Coronary artery (tissue), 2 donors: ENCODE measurements at regions not wholly inside any gene's neighbourhood (a gene's known extent, or its start where the extent isn't known, plus 50 kb on each side); places are given as distances from the start of the nearest gene placed in this dataset.
"Not testable (repeated sequence)": the region's sequence is repeated elsewhere in the genome, so short reads cannot be mapped to it uniquely, and the experiment has no call there.

Source experiments
- DNase-seq: peaks from one replicate; pipeline ENCODE4 v3.0.0-alpha.2; 2017; ENCODE audit warnings: low spot score
- H3K27ac ChIP-seq, 2 donors: fragments of 200-600 bp; sonication (generic); one replicate each; pipeline ENCODE4 v1.5.1; 2016 to 2019
- H3K4me3 ChIP-seq: fragments of 200-600 bp; sonication (generic); 2 replicates; pipeline ENCODE4 v1.5.1; 2016; ENCODE audit warnings: mild to moderate bottlenecking, moderate library complexity
- TF ChIP-seq, protein P1 (sequence below): fragments of 200-600 bp; sonication (generic); IDR thresholded peaks from one replicate; pipeline ENCODE4 v1.5.1; 2019; ENCODE audit warnings: antibody characterized with exemption

DNA sequence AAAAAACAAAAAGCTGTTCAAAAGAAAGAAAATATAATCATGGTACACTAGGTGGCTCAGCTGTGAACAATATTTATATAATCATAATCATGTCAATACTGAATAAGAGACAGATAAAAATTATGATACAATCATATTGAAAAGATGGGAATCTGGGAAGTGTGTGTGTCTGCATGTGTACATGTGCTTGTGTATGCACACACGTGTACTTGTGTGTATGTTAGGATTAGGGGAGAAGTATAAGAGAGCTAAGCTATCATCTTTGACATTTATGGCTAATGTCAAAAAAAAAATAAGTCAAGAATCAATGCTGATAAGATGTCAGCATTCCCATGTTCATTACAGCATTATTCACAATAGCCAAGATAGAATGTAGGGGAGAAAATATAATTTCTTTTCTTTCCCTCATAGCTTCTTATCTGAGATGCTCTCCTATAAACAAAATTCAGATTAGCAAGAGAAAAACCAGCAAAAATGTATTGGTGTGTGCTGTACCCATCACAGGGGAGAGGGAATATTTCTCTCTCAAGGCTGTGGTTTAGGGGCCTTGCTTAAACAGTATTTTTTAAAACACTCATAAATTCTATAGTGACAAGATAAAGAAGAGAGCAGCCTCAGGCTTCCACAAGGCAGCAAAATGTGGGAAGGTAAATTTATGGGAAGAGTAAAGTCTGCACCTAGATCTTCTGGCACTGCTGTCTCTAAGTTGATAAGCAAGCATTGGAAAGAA is 63.4 kb upstream of the ITGA11 start:
- no peak for DNase-seq
- no peak overlapping the region for H3K4me3 ChIP-seq
- H3K27ac ChIP-seq, result no peak overlapping the region
- TF ChIP-seq, protein P1, sequence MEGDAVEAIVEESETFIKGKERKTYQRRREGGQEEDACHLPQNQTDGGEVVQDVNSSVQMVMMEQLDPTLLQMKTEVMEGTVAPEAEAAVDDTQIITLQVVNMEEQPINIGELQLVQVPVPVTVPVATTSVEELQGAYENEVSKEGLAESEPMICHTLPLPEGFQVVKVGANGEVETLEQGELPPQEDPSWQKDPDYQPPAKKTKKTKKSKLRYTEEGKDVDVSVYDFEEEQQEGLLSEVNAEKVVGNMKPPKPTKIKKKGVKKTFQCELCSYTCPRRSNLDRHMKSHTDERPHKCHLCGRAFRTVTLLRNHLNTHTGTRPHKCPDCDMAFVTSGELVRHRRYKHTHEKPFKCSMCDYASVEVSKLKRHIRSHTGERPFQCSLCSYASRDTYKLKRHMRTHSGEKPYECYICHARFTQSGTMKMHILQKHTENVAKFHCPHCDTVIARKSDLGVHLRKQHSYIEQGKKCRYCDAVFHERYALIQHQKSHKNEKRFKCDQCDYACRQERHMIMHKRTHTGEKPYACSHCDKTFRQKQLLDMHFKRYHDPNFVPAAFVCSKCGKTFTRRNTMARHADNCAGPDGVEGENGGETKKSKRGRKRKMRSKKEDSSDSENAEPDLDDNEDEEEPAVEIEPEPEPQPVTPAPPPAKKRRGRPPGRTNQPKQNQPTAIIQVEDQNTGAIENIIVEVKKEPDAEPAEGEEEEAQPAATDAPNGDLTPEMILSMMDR, result no peak

DNA sequence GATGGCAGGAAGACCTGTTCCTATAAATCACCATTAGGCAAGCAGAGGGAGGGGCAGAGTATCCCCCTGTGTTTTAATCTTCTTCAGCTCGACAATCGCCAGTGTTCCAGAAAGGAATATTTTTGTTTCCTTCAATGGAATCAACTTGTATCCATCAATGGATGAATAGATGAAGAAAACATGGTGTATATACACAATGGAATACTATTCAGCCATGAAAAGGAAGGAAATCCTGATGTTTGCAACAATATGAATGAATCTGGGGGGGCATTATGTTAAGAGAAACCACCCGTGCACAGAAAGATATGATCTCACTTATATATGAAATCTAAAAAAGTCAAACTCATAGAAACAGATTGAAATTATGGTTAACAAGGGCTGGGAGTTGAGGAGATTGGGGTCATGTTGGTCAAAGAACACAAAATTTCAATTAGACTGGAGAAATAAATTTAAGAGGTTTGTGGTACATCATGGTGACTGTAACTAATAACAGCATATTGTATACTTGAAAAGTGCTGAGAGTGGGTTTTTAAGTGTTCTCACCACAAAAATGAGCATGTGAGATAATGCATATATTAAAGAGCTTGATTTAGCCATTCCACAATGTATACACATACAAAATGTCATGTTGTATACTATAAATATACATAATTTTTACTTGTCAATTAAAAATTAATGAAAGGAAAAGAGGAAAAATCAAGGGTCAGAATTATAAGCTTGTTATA is 64.2 kb upstream of the ITGA11 start:
- Histone ChIP-seq H3K27ac (no peak overlapping the region), H3K4me3 (no peak overlapping the region)
- TF ChIP-seq, protein P1, result no peak
- DNase-seq, result no peak

DNA sequence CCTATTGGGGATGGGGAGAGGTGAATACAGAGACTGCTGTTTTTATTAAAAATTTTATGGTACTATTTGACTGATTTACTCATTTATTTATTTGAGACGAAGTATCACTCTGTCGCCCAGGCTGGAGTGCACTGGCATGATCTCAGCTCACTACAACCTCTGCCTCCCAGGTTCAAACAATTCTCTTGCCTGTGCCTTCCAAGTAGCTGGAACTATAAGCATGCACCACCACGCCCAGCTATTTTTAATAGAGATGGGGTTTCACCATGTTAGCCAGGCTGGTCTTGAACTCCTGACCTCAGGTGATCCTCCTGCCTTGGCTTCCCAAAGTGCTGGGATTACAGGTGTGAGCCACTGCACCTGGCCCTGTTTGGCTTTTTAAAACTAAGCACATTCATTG is 64.8 kb upstream of the ITGA11 start:
- not testable (repeated sequence) for H3K27ac ChIP-seq, H3K4me3 ChIP-seq, DNase-seq

DNA sequence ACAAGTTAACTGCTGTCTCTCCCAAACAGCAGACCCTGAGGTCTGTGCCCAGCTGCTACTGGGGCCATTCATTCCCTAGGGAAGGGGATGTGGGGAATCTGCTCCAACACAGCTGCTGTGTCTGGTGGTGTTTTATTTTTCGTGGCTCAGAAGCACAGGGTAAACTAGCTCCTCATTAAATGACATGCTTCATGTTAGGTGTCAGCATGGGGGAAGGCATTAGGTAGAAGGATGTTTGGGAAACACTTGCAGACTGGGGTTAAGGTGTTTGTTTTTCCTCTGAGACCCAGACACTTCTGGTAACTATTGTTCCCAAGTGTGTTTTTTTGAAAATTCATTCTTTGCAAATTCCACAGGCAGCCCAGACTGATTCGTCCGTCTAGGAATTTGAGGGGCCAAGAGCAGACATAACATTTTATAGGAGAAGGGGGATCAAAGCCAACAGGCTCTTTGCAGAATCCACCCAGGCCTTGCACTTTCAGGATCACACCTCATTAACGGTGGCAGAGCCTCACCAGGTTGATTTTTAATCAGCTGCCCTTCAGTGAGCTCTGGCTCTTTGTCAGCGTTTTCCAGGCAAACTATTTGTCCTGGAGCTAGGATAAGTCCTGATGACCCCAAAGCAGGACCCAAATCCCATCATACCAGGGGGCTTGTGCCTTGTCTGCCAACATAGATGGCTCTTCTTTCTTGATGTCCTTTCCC is 65.4 kb upstream of the ITGA11 start:
- DNase-seq, result no peak
- TF ChIP-seq, protein P1, result no peak
- H3K27ac ChIP-seq, result no peak overlapping the region
- H3K4me3 ChIP-seq, result no peak overlapping the region

DNA sequence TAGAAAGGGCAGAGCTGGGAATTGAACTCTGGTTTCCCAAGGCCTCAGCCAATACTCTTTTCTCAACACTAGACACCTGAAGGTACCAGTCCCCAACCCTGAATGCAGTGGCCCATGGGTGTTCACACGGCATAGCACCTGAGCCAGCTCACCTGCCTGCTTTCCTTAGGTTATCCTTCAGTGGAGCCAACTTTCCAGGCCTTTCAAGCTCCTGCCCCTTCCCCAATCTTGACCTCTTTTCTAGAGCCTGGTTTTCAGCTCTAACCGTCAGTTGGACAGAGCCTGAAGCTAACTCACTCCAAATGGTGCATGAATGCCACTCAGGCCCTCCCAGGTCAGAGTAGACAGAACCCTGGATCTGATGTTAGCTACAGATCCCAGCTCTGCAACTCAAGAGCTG is 66.1 kb upstream of the ITGA11 start:
- H3K4me3 ChIP-seq, result no peak overlapping the region
- TF ChIP-seq, protein P1, result no peak
- H3K27ac ChIP-seq, result no peak overlapping the region
- no peak for DNase-seq

DNA sequence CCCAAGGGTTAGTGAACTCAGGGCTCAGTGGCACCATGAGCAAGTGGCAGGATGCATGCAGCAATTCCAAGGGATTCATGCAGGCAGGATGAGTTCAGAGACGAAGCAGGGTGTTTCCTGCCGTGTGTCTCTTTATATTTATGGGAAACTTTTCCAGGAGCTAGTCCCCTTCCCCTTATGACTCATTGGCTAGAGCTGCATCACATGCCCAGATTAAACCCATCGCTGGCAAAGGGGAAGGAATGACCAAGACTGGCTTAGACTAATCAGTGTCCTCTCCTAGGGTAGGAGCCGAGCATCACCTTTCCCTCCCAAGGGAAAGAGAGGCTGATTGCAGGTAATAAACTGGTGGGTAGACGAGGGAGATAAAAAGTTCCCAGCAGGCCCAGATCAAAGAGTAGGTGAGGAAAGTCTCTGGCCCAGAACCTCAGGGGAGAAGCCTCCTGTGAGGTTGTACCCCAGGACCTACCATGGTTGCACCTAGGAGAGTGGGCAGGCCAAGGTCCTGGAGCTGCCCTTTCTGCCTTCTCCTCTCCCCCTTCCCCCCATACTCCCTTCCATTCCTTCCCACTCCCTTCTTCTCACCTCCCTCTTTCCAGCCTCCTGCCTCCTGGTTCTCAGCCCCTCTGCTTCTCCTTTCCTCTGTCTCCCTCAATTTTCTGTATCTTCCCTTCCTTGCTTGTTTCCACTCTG is 67.8 kb upstream of the ITGA11 start:
- H3K27ac ChIP-seq, result no peak overlapping the region
- TF ChIP-seq, protein P1, result no peak
- no peak overlapping the region for H3K4me3 ChIP-seq
- DNase-seq, result no peak
